ENCODE measurements at regions not wholly inside any gene's neighbourhood (a gene's known extent, or its start where the extent isn't known, plus 50 kb on each side); places are given as distances from the start of the nearest gene placed in this dataset.
"Not testable (repeated sequence)": the region's sequence is repeated elsewhere in the genome, so short reads cannot be mapped to it uniquely, and the experiment has no call there.

- not testable (repeated sequence) for H3K27ac ChIP-seq
Observed at GRCh38 chr9:64813072-64813471, 471.9 kb downstream of the FOXD4L5 start.

GRCh38 chr9:64778667-64779066, 506.3 kb downstream of the FOXD4L5 start:
- not testable (repeated sequence) for H3K27ac ChIP-seq

DNA sequence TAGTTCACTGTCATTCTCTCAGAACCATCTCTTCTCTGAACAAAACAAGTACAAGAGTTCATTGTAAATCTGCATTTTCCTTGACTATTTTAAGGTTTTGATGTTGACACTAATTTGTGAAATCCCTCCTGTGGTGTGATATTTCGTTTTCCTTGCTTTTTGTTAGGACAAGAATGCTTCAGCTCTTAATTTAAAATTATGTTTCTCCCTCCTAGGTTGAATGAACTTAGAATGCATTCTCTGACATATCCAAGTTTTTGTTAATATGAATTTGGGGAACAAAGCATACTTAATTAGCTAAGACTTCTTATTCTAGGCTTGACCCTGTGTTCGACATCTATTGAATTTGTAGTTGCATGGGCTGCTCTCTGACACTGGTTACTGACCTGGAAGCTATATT, 508.7 kb downstream of the FOXD4L5 start:
- not testable (repeated sequence) for H3K27ac ChIP-seq

GRCh38 chr9:64774813-64775793, 509.9 kb downstream of the FOXD4L5 start:
- not testable (repeated sequence) for H3K27ac ChIP-seq

DNA sequence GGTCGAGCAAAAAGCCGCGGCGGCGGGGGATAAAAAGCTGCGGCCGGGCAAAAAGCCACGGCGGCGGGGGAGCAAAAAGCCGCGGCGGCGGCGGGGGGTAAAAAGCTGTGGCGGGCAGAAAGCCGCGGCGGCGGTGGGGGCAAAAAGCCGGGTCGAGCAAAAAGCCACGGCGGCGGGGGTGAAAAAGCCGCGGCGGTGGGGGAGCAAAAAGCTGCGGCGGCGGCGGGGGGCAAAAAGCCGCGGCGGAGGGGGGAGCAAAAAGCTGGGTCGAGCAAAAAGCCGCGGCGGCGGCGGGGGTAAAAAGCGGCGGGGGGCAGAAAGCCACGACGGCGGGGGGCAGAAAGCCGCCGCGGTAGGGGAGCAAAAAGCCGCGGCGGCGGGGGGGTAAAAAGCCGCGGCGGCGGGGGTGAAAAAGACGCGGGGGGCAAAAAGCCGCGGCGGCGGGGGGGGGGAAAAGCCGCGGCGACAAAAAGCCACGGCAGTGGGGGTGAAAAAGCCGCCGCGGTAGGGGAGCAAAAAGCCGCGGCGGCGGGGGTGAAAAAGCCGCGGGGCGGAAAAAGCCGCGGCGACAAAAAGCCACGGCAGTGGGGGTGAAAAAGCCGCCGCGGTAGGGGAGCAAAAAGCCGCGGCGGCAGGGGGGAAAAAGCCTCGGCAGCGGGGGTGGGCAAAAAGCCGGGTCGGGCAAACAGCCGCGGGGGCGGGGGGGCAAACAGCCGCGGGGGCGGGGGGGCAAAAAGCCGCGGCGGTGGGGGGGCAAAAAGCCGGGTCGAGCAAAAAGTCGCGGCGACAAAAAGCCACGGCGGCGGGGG, 510.8 kb downstream of the FOXD4L5 start:
- not testable (repeated sequence) for H3K27ac ChIP-seq

GRCh38 chr9:64773491-64773931, 511.5 kb downstream of the FOXD4L5 start:
- TF ChIP-seq ZFX (IDR thresholded peaks at IDR 0.05) (no peak), CTCF (conservative IDR thresholded peaks at IDR 0.05) (no peak)
- no peak overlapping the region for H3K27ac ChIP-seq

DNA sequence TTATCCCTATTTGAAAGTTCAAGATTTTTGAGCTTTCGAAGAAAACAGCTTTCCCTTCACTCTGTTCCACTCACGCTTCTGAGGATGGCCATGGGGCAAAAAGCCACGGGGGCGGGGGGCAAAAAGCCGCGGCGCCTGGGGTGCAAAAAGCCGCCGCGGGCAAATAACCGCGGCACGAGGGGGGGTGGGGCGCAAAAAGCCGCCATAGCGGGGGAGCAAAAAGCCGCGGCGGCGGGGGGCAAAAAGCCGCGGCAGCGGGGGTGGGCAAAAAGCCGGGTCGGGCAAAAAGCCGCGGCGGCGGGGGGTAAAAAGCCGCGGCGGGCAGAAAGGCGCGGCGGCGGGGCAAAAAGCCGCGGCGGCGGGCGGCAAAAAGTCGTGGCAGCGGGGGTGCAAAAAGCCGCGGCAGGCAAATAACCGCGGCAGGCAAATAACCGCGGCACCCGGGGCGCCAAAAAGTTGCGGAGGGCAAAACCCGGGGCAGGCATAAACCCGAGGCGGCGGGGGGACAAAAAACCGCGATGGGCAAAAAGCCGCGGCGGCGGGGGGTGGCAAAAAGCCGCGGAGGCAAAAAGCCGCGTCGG, 512.2 kb downstream of the FOXD4L5 start:
- H3K27ac ChIP-seq: not testable (repeated sequence)

DNA sequence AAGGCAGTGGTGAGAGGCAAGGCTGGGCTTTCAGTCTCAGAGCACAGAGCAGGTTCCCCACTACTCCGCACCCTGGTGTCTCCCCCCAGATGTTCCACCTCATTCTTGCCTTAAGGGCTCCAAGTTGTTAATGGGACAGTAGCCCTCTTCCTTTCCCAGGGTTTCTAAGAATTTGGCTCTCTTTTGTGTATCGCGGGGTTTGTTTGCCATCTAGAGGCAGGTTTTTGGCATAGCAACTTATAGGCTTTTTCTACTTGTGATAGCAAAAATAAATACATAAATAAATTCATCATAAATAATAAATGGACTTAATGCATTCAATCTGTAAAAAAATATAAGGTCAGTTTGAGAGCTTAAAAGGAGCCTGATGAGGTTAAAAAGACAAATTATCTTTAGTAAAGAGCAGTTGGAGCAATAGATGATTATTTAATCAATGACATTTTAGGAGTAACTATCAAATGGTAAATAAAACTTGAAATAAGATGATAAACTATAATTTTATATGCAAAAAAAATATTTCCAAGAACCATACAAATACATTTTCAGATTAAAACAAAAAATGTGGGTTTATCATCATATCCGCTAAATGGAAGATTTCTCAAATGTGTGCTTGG, 512.8 kb downstream of the FOXD4L5 start:
- 0 out of 2 replicates have a peak, but pooled peaks have one; percentile 5 for TF ChIP-seq CTCF (conservative IDR thresholded peaks at IDR 0.05)
- H3K27ac ChIP-seq: not testable (repeated sequence)
